GM23248 (cell line): ENCODE measurements at regions not wholly inside any gene's neighbourhood (a gene's known extent, or its start where the extent isn't known, plus 50 kb on each side); places are given as distances from the start of the nearest gene placed in this dataset.

Experiments used
- DNase-seq: peaks from one replicate; pipeline ENCODE4 v3.0.0-alpha.2; 2015
- H2AFZ ChIP-seq: fragments of 200-600 bp; sonication (generic); 2 replicates; pipeline ENCODE4 v1.6.1; 2016; ENCODE audit warnings: antibody characterized with exemption
- H3F3A ChIP-seq: fragments of 200-600 bp; sonication (generic); 2 replicates; pipeline ENCODE4 v1.6.1; 2016; ENCODE audit warnings: mild to moderate bottlenecking, antibody characterized with exemption, mixed run types; ENCODE audit not compliant: insufficient read depth
- H3K27ac ChIP-seq: fragments of 200-600 bp; sonication (generic); 2 replicates; pipeline ENCODE4 v1.5.1; 2016; ENCODE audit warnings: mild to moderate bottlenecking
- H3K27me3 ChIP-seq: fragments of 200-600 bp; sonication (generic); replicated peaks from 2 replicates; pipeline ENCODE4 v1.6.1; 2016; ENCODE audit warnings: mild to moderate bottlenecking; ENCODE audit not compliant: insufficient read depth
- H3K36me3 ChIP-seq: fragments of 200-600 bp; sonication (generic); 2 replicates; pipeline ENCODE4 v1.6.1; 2016; ENCODE audit warnings: low read depth, mild to moderate bottlenecking
- H3K4me1 ChIP-seq: fragments of 200-600 bp; sonication (generic); 2 replicates; pipeline ENCODE4 v1.6.1; 2016; ENCODE audit warnings: mild to moderate bottlenecking; ENCODE audit not compliant: insufficient read depth
- H3K4me2 ChIP-seq: fragments of 200-600 bp; sonication (generic); one replicate; pipeline ENCODE4 v1.6.1; 2016; ENCODE audit warnings: mild to moderate bottlenecking; ENCODE audit not compliant: unreplicated experiment
- H3K4me3 ChIP-seq: fragments of 200-600 bp; sonication (generic); 2 replicates; pipeline ENCODE4 v1.5.1; 2016; ENCODE audit warnings: mild to moderate bottlenecking
- H3K79me2 ChIP-seq: fragments of 200-600 bp; sonication (generic); 2 replicates; pipeline ENCODE4 v1.6.1; 2016; ENCODE audit warnings: mild to moderate bottlenecking; ENCODE audit not compliant: insufficient read depth
- H3K9ac ChIP-seq: fragments of 200-600 bp; sonication (generic); 2 replicates; pipeline ENCODE4 v1.6.1; 2016; ENCODE audit warnings: mild to moderate bottlenecking
- H3K9me2 ChIP-seq: fragments of 200-600 bp; sonication (generic); 2 replicates; pipeline ENCODE4 v1.6.1; 2016; ENCODE audit warnings: mixed run types, mild to moderate bottlenecking, moderate library complexity; ENCODE audit not compliant: insufficient read depth
- H3K9me3 ChIP-seq: fragments of 200-600 bp; sonication (generic); one replicate; pipeline ENCODE4 v1.6.1; 2017; ENCODE audit warnings: low read depth
- H4K20me1 ChIP-seq: fragments of 200-600 bp; sonication (generic); 2 replicates; pipeline ENCODE4 v1.6.0; 2016; ENCODE audit not compliant: insufficient read depth
- EZH2 ChIP-seq: fragments of 200-600 bp; sonication (generic); IDR thresholded peaks from 2 replicates; pipeline ENCODE4 v1.6.1; 2018; ENCODE audit warnings: antibody characterized with exemption, mild to moderate bottlenecking; ENCODE audit not compliant: insufficient read depth, poor library complexity, severe bottlenecking
- EZH2phosphoT487 ChIP-seq: fragments of 200-600 bp; sonication (generic); IDR thresholded peaks from 2 replicates; pipeline ENCODE4 v1.6.1; 2018; ENCODE audit warnings: antibody characterized with exemption, moderate library complexity, mild to moderate bottlenecking, low read depth; ENCODE audit not compliant: insufficient read depth
- WGBS, 2 experiments: methylation state at CpG; one replicate each; pipeline ENCODE4 v1.1.6; 2015 to 2017; ENCODE audit warnings: low lambda C conversion rate in 2 of 2, low coverage in 1 of 2; ENCODE audit errors: missing lambda C conversion rate in 2 of 2; 5-methylcytosine and 5-hydroxymethylcytosine counted together
- in situ Hi-C: fragments of 300-500 bp; cut with MboI; formaldehyde crosslinking; loops from 2 replicates; pipeline ENCODE4 v1.15.0; 2020

DNA sequence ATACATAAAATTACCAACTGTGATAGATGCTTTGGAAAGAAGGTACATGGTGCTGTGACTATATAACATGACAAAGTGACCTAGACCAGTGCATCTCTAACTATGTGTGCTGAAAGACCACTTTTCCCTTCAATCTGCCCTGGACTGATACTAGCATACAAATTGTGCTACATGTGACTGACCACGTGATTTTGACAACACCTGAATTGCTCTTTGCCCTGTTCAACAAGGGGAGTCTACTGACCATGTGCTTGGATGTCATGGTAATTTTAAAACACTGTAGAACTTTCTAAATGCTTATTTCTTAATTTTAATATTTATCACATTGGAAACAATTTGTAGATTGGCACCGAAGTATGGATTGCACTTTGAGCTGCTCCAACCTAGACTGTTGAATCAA, 142.4 kb downstream of the CAND1 start:
- H3K27ac ChIP-seq = no peak overlapping the region
- no peaks in the 10 kb centered on the region for H3K9me3 ChIP-seq
- H2AFZ ChIP-seq = no peak overlapping the region
- no peaks in the 10 kb centered on the region for H3K4me1 ChIP-seq
- DNase-seq = no peak
- 51 to 58% methylated on average over 2 of the region's 2 CpGs for WGBS, 2 experiments
- no peaks in the 10 kb centered on the region for H4K20me1 ChIP-seq
- TF ChIP-seq EZH2phosphoT487 = no peak
- no peak for TF ChIP-seq EZH2
- no peak overlapping the region for H3K4me3 ChIP-seq
- no peaks in the 10 kb centered on the region for H3K36me3 ChIP-seq
- no peak overlapping the region for H3K4me2 ChIP-seq
- in situ Hi-C loops = no loop called here
- no peaks in the 10 kb centered on the region for H3K79me2 ChIP-seq
- H3K9ac ChIP-seq = no peak overlapping the region
- no peaks in the 10 kb centered on the region for H3K27me3 ChIP-seq
- no peaks in the 10 kb centered on the region for H3K9me2 ChIP-seq
- H3F3A ChIP-seq = 0 out of 2 replicates have a peak, but pooled peaks cover 3% of the 10 kb centered on the region

DNA sequence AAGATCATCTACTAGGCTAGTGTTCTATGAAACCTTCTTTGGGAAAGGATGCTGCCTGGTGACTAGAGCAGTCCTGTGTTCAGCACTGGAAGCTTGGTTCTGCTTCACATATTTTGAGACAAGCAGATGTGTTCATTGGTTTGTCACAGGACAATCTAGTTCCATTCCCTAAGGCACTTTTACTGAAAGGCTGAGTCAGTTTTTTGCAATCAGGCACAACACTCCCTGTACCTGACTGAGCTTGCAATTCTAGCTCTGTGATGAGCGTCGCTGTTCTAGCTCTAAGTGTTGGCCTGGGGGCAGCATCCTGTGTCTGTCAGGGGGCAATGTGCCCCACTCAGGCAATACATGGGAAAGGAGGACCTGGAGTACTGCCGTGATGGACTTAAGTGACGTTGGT, 144.4 kb downstream of the CAND1 start:
- Histone ChIP-seq H3K4me3 (no peak overlapping the region), H2AFZ (no peak overlapping the region), H3K9ac (no peak overlapping the region), H3K4me1 (no peaks in the 10 kb centered on the region), H3K9me2 (no peaks in the 10 kb centered on the region), H3K36me3 (no peaks in the 10 kb centered on the region), H3K27ac (no peak overlapping the region), H3K27me3 (no peaks in the 10 kb centered on the region), H3K4me2 (no peak overlapping the region), H3K79me2 (no peaks in the 10 kb centered on the region), H4K20me1 (no peaks in the 10 kb centered on the region), H3F3A (0 out of 2 replicates have a peak, but pooled peaks cover 3% of the 10 kb centered on the region), H3K9me3 (no peaks in the 10 kb centered on the region)
- in situ Hi-C loops = no loop called here
- TF ChIP-seq EZH2 (no peak), EZH2phosphoT487 (no peak)
- peak; percentile 27 for DNase-seq
- WGBS, 2 experiments = 86 to 91% methylated on average over 4 of the region's 4 CpGs

DNA sequence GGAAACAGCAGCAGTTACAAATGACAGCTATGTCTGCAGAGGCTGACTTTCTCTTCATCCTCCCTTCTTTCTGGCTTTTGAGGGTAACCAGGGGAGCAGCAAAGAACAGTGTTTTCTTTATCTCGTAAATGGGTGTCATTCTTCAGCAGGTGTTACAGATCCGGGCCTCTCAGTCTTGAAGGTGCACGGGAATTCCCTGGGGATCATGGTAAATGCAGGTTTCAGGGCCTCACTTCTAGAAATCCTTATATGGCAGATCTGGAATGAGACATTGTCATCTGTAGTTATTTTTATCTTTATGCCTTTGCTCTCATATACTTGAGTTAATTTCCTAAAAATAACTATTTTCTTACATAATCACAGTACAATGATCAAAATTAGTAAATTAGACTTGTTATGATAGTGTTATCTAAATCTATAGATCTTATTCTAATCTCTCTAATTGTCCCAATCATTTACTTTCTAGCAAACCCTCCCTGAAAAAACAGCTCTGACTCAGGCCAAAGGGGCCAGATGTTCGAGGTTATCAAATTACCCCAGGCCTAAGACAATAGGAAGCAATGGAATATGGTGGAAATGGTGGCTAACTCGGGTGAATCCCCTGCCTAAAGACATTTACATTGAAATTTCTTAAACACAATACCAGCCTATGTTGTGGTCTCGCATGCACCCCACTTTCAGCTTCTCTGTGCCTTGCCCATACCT, 145.0 kb downstream of the CAND1 start:
- 73 to 77% methylated on average over 6 of the region's 6 CpGs for WGBS, 2 experiments
- Histone ChIP-seq H2AFZ (no peak overlapping the region), H3K9me2 (no peaks in the 10 kb centered on the region), H3F3A (0 out of 2 replicates have a peak, but pooled peaks cover 3% of the 10 kb centered on the region), H3K36me3 (no peaks in the 10 kb centered on the region), H3K4me1 (no peaks in the 10 kb centered on the region), H3K79me2 (no peaks in the 10 kb centered on the region), H3K9me3 (no peaks in the 10 kb centered on the region), H3K27ac (no peak overlapping the region), H3K27me3 (no peaks in the 10 kb centered on the region), H3K9ac (no peak overlapping the region), H3K4me3 (no peak overlapping the region), H4K20me1 (no peaks in the 10 kb centered on the region), H3K4me2 (no peak overlapping the region)
- no peak for TF ChIP-seq EZH2phosphoT487
- TF ChIP-seq EZH2 = no peak
- no peak for DNase-seq
- in situ Hi-C loops = no loop called here

DNA sequence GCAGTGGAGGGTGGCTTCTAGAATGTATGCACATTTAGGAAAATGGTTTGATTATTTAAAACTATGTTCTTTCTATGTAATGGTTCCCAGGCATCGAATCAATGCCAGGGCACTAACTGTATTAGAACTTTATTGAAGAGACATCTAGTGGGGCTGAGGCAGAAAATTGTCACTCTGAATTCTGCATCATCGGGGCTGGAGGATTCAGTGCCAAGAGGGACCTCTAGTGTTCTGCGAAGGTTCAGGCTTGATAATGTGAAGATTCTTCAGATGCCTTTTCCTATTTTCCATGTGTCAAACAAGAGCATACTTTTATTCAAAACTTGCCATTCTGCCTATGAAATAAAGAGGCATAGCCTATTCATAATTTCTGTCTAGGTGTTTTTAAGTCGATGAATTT, 146.3 kb downstream of the CAND1 start:
- no peaks in the 10 kb centered on the region for H3K27me3 ChIP-seq
- peak; percentile 68 for DNase-seq
- H3K4me1 ChIP-seq = no peaks in the 10 kb centered on the region
- H4K20me1 ChIP-seq = no peaks in the 10 kb centered on the region
- H3F3A ChIP-seq = no peaks in the 10 kb centered on the region
- WGBS, 2 experiments = 28 to 30% methylated on average over 4 of the region's 4 CpGs
- no peak overlapping the region for H3K9ac ChIP-seq
- in situ Hi-C loops = no loop called here
- no peaks in the 10 kb centered on the region for H3K9me2 ChIP-seq
- no peak overlapping the region for H2AFZ ChIP-seq
- H3K9me3 ChIP-seq = no peaks in the 10 kb centered on the region
- H3K36me3 ChIP-seq = no peaks in the 10 kb centered on the region
- H3K27ac ChIP-seq = no peak overlapping the region
- H3K79me2 ChIP-seq = no peaks in the 10 kb centered on the region
- no peak overlapping the region for H3K4me2 ChIP-seq
- H3K4me3 ChIP-seq = no peak overlapping the region
- no peak for TF ChIP-seq EZH2
- TF ChIP-seq EZH2phosphoT487 = no peak

DNA sequence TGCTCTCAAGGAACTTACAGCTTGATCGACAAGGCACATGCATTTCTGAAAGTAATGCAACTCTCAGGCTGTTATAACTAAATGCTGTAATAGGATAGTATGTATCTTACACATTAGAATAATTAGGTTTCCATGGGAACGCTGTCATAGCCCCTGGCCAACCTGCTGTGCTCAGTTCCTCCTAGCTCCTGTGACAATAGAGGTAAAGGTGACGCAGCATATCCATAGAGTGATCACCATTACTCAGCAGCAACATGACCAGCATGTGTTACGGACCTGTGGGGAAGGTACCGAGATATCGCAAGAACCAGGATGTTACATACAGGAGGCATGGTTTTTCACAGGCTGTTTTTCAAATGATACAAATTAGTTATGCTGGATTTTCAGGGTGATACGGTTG, 150.7 kb downstream of the CAND1 start:
- H3F3A ChIP-seq = no peaks in the 10 kb centered on the region
- no peak overlapping the region for H3K4me2 ChIP-seq
- H3K9me2 ChIP-seq = no peaks in the 10 kb centered on the region
- H3K36me3 ChIP-seq = no peaks in the 10 kb centered on the region
- no peaks in the 10 kb centered on the region for H3K27me3 ChIP-seq
- no peak overlapping the region for H2AFZ ChIP-seq
- in situ Hi-C loops = no loop called here
- no peaks in the 10 kb centered on the region for H4K20me1 ChIP-seq
- WGBS, 2 experiments = 86 to 88% methylated on average over 7 of the region's 7 CpGs
- H3K4me3 ChIP-seq = no peak overlapping the region
- no peak overlapping the region for H3K27ac ChIP-seq
- DNase-seq = no peak
- no peaks in the 10 kb centered on the region for H3K9me3 ChIP-seq
- H3K4me1 ChIP-seq = no peaks in the 10 kb centered on the region
- TF ChIP-seq EZH2phosphoT487 (no peak), EZH2 (no peak)
- no peak overlapping the region for H3K9ac ChIP-seq
- no peaks in the 10 kb centered on the region for H3K79me2 ChIP-seq
